Dendritic cell treated with granulocyte-macrophage colony-stimulating factor and Interleukin-4, amounts not matched to agents 40 ng/mL and 50 ng/mL, for 4 days (primary cell): ENCODE measurements at regions not wholly inside any gene's neighbourhood (a gene's known extent, or its start where the extent isn't known, plus 50 kb on each side); places are given as distances from the start of the nearest gene placed in this dataset.

ENCODE experiments used
- H3K27ac Mint-ChIP-seq: one replicate; pipeline ENCODE4 v1.8.0; 2022; ENCODE audit warnings: mild to moderate bottlenecking, mixed read lengths
- H3K27me3 Mint-ChIP-seq: one replicate; pipeline ENCODE4 v1.8.0; 2022; ENCODE audit warnings: mild to moderate bottlenecking, mixed read lengths
- H3K36me3 Mint-ChIP-seq: one replicate; pipeline ENCODE4 v1.8.0; 2022; ENCODE audit warnings: low read depth, mixed read lengths
- H3K4me1 Mint-ChIP-seq: one replicate; pipeline ENCODE4 v1.8.0; 2022; ENCODE audit warnings: low read depth, mixed read lengths
- H3K4me3 Mint-ChIP-seq: one replicate; pipeline ENCODE4 v1.8.0; 2022; ENCODE audit warnings: mild to moderate bottlenecking, moderate library complexity, mixed read lengths
- H3K9me3 Mint-ChIP-seq: one replicate; pipeline ENCODE4 v1.8.0; 2022; ENCODE audit warnings: mixed read lengths
- intact Hi-C: fragments of 100-400 bp; cut with micrococcal nuclease; formaldehyde crosslinking; loops from one replicate; pipeline ENCODE4 v1.15.0; 2022

DNA sequence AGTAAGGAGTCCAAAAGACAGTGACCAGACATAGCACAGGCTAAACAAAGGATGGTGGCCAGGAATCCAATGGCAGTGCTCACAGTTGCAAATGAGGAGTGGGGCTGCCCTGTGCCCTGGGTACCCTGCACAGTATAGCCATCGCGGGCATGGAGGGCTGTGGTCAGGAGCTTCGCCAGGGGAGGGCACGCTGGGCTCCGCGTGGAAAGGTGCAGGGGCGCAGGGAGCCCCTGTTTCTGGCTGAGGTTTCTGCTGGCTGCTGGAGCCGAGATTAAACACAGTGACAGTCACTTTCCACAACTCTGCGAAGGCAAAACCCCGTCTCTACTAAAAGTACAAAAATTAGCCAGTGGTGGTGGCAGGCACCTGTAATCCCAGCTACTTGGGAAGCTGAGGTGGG lies 194.7 kb downstream of the GALR1 start:
- no peaks in the 10 kb centered on the region for H3K36me3 Mint-ChIP-seq
- H3K27me3 Mint-ChIP-seq, result no peaks in the 10 kb centered on the region
- no peaks in the 10 kb centered on the region for H3K9me3 Mint-ChIP-seq
- H3K27ac Mint-ChIP-seq, result no peak overlapping the region
- intact Hi-C loops, result no loop called here
- no peak overlapping the region for H3K4me3 Mint-ChIP-seq
- no peaks in the 10 kb centered on the region for H3K4me1 Mint-ChIP-seq

DNA sequence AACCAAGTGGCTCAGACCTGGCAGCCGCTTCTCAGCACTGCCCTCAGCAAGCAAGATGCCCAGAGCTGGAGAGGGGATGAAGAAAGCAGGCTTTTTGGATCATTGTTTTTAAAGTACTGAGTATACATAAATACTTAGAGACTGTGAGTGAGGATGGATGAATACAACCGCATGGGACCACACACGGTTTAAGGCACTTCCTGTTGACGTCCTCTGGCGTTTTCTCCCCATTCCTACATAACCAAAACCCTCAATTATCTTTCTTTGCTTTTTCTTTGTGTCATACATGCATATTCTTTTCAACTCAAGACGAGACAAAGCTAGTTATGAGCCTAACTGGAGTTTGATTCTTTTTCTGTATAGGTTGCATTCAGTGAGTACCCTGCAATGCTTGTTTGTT lies 198.4 kb downstream of the GALR1 start:
- no peaks in the 10 kb centered on the region for H3K9me3 Mint-ChIP-seq
- H3K4me3 Mint-ChIP-seq, result no peak overlapping the region
- H3K27me3 Mint-ChIP-seq, result peaks cover 1% of the 10 kb centered on the region
- H3K4me1 Mint-ChIP-seq, result no peaks in the 10 kb centered on the region
- H3K36me3 Mint-ChIP-seq, result no peaks in the 10 kb centered on the region
- intact Hi-C loops, result no loop called here
- no peak overlapping the region for H3K27ac Mint-ChIP-seq

DNA sequence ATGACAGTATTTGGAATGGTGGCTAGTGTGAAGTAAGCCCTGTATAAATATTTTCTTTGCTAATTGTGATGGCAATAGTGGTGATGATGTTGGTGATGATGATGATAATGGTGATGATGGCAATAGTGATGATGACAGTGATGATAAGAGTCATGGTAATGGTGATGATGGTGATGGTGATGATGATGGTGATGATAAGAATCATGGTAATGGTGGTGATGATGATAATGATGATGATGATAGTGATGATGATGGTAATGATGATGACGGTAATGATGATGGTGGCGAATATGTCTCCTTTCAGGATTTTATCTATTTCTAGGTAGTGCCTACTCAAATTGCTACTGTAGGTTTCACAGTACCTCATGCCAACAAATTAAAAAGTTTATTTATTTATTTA lies 205.4 kb downstream of the GALR1 start:
- H3K4me1 Mint-ChIP-seq, result no peaks in the 10 kb centered on the region
- no peaks in the 10 kb centered on the region for H3K36me3 Mint-ChIP-seq
- peaks cover 1% of the 10 kb centered on the region for H3K27me3 Mint-ChIP-seq
- H3K27ac Mint-ChIP-seq, result no peak overlapping the region
- intact Hi-C loops, result no loop called here
- no peaks in the 10 kb centered on the region for H3K9me3 Mint-ChIP-seq
- H3K4me3 Mint-ChIP-seq, result no peak overlapping the region

GRCh38 chr18:77457681-77458080 lies 208.0 kb downstream of the GALR1 start:
- no peaks in the 10 kb centered on the region for H3K36me3 Mint-ChIP-seq
- H3K4me3 Mint-ChIP-seq, result no peak overlapping the region
- no peaks in the 10 kb centered on the region for H3K9me3 Mint-ChIP-seq
- H3K27ac Mint-ChIP-seq, result no peak overlapping the region
- H3K4me1 Mint-ChIP-seq, result no peaks in the 10 kb centered on the region
- no peaks in the 10 kb centered on the region for H3K27me3 Mint-ChIP-seq
- intact Hi-C loops, result no loop called here

DNA sequence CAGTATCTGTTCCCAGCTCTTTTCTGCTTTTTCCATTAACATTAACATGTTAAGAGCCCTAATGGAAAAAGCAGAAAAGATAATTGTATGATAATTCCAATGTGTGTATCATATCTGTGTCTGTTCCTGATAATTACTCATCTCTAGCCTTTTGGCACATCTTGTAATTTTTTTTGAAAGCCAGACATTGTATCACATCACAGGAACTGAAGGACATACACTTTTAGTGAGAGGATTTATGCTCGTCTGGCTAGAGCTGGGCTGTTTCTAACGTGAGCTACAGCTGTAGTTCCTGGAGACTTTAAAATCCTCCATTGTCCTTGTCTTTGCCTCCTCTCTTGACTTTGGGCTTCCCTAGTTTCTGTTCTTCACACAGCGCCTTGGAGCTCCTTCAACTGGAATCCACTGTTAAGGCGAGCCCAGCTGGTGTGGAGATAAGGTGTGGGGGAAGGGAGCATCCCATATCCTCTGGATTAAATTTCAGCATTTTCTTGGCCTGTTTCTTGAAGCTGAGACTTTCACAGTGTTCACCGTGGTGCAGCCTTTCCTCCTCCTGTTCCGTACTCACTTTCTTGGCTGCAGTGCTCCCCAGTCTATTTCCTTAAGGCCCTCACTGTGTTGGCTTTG lies 211.5 kb downstream of the GALR1 start:
- no peaks in the 10 kb centered on the region for H3K27me3 Mint-ChIP-seq
- H3K4me3 Mint-ChIP-seq, result no peak overlapping the region
- intact Hi-C loops, result no loop called here

DNA sequence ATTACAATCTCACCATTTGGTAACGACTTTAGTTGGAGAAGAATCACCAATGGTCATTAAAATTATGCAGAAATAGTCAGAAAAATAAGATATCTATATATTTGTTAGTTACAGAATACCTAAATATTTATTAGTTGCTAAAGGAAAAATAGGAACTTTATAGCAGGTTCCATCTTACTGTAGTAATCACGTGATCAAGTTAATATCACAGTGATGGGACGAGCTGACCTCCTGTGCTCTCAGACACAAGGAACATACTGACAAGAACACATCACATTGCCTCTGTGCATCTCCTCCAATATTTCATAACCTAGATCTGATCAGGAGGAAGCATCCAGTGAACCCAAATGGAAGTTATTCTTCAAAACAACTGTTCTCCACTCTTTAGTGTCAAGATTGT lies 215.3 kb downstream of the GALR1 start:
- Mint-ChIP-seq H3K27me3 (peaks cover 2% of the 10 kb centered on the region), H3K27ac (no peak overlapping the region), H3K4me1 (no peaks in the 10 kb centered on the region), H3K36me3 (no peaks in the 10 kb centered on the region), H3K4me3 (no peak overlapping the region), H3K9me3 (no peaks in the 10 kb centered on the region)
- intact Hi-C loops, result no loop called here

More for the DNA sequence above, 211.5 kb downstream of the GALR1 start:
- Mint-ChIP-seq H3K36me3 (no peaks in the 10 kb centered on the region), H3K4me1 (no peaks in the 10 kb centered on the region), H3K27ac (no peak overlapping the region), H3K9me3 (no peaks in the 10 kb centered on the region)

GRCh38 chr18:77466890-77467289 lies 217.2 kb downstream of the GALR1 start:
- intact Hi-C loops, result no loop called here
- H3K36me3 Mint-ChIP-seq, result no peaks in the 10 kb centered on the region

DNA sequence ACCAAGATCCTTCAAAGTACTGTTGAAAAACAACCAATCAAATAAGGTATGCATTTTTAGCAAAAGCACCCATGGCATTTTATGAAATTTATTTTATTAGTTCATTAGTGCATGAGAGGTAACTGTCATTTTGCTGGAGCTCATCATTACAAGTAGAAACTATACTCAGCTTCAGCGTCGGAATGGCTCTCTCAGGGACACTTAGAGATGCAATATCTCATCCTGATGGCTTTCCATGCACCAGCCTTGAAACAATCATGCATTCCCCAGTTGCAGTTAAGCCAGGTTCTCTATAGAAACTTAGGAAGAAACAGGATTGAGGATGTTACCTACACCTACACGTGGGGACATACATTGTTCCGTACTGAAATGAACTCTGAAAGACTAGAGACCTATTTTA lies 219.5 kb downstream of the GALR1 start:
- H3K27ac Mint-ChIP-seq, result no peak overlapping the region
- no peaks in the 10 kb centered on the region for H3K4me1 Mint-ChIP-seq
- no peak overlapping the region for H3K4me3 Mint-ChIP-seq
- peaks cover 2% of the 10 kb centered on the region for H3K27me3 Mint-ChIP-seq
- no peaks in the 10 kb centered on the region for H3K36me3 Mint-ChIP-seq
- no peaks in the 10 kb centered on the region for H3K9me3 Mint-ChIP-seq
- intact Hi-C loops, result no loop called here

More at GRCh38 chr18:77466890-77467289, 217.2 kb downstream of the GALR1 start:
- Mint-ChIP-seq H3K27ac (no peak overlapping the region), H3K4me1 (no peaks in the 10 kb centered on the region), H3K9me3 (no peaks in the 10 kb centered on the region), H3K4me3 (no peak overlapping the region), H3K27me3 (peaks cover 2% of the 10 kb centered on the region)

DNA sequence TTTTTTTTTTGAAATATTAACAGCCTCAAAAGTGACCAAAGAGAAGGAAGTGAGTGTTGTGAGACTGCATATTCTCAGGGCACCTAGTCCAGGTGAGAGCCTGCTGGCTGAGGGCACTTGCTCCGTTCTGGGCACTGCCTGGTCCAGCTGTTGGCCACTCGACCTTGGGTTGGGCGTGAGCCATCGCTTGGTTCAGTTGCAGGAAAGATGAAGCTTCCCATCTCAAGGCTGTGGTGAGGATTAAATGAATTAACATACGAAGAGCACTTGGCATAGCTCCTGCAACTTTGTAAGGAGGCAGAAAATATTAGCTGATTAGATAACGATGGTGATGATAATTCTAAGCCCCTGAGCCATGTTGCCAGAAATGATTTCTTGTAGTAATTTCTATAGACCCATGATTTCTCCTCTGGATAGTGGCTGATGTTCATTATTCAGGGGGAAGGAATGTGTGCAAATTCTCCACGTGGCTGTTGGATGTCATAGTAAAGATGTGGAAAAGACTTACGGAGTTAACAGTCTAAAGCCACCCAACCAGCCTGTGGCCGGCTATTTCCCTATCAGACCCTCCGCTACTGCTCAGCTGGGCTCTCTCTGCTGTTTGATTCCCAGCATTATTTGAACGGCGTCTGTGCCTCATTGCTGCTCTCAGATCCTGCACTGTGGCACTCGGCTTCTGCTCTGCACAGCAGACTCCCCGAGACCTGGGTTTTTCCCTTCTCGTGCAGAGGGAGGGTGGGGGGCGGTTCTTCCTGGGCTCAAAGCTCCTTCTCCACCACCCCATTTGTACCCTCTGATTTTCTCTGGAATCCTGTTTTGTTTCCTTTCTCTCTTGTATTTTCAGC lies 221.1 kb downstream of the GALR1 start:
- Mint-ChIP-seq H3K36me3 (no peaks in the 10 kb centered on the region), H3K4me3 (no peak overlapping the region), H3K27me3 (peaks cover 5% of the 10 kb centered on the region), H3K9me3 (no peaks in the 10 kb centered on the region), H3K27ac (no peak overlapping the region), H3K4me1 (no peaks in the 10 kb centered on the region)
- intact Hi-C loops, result no loop called here

DNA sequence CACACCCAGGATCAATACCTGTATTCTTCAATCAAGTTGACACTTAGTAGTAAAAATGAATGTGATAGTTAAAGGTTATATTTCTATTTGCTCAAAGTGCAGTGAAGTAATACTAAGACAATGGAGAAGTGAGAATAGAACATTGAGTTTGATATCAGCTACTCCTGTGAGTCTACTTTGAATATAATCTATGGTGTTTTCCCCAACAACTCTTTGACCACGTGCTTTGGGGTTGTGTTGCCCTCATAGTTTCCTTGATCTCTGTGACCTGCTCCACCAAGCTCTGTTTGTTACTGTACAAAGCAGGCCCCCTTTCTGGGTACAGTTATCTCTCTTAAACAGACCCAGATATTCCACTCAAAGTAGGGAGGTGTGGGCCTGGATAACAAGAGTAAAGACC lies 222.9 kb downstream of the GALR1 start:
- no peaks in the 10 kb centered on the region for H3K36me3 Mint-ChIP-seq
- no peaks in the 10 kb centered on the region for H3K4me1 Mint-ChIP-seq
- H3K27me3 Mint-ChIP-seq, result peaks cover 3% of the 10 kb centered on the region
- intact Hi-C loops, result no loop called here
- no peak overlapping the region for H3K4me3 Mint-ChIP-seq
- H3K27ac Mint-ChIP-seq, result no peak overlapping the region
- H3K9me3 Mint-ChIP-seq, result no peaks in the 10 kb centered on the region

DNA sequence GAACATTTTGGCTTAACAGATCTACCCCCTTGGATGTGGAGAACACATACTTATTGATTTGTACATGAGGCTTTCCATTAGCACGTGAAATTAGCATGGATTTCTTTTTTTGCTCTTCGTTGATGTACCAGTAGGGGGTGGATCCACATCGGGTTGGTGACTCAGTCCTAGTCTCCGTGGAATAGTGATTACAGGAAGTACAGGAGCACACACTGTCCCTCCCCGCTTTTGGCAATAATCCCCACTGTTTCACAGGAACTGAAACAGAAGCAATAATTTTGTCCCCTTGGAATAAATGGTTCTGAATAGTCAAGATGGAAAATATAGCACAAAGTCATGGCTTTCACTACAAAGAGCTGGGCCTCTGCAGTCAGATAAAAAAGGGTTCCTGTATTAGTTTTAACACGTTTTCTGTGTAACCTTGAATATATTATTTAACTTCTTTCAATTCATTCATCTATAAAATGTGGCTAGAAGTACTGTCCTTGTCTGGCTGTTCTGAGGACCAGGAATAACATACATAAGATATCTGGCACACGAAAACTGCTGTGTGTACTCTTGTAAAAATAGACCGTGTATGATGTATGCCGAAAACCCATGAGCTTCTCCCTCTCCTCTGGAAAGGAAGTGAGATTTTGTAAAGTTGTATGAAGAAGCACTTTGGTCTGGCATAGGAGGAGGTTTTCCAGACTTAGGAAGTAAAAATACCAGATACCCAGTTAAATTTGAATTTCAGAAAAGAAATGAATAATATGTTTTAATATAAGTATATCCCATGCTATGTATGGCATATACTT lies 229.2 kb downstream of the GALR1 start:
- Mint-ChIP-seq H3K27me3 (peaks cover 5% of the 10 kb centered on the region), H3K4me1 (peaks cover 5% of the 10 kb centered on the region), H3K9me3 (no peaks in the 10 kb centered on the region), H3K27ac (no peak overlapping the region), H3K36me3 (no peaks in the 10 kb centered on the region), H3K4me3 (no peak overlapping the region)
- intact Hi-C loops, result no loop called here

DNA sequence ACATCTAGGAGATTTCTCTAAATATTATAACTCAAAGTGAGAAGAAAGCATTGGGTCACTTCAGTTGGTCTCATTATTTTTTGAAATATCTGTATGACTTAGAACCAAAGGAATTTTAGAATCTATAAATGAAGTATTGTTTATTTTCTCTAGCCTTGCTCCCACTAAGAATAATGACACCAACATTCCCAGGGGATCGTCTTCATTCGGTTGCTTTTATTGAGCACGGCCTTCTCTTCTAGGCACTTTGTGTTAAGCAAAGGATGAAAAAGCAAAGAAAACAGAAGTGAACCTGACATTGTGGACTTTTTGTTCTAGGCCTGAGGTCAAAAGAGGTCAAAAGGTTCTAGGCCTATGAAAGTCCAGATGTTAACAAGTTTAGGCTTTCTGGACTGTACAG lies 231.9 kb downstream of the GALR1 start:
- Mint-ChIP-seq H3K27ac (no peak overlapping the region), H3K9me3 (no peaks in the 10 kb centered on the region), H3K4me3 (no peak overlapping the region), H3K4me1 (peaks cover 5% of the 10 kb centered on the region), H3K36me3 (no peaks in the 10 kb centered on the region), H3K27me3 (peaks cover 2% of the 10 kb centered on the region)
- intact Hi-C loops, result no loop called here

DNA sequence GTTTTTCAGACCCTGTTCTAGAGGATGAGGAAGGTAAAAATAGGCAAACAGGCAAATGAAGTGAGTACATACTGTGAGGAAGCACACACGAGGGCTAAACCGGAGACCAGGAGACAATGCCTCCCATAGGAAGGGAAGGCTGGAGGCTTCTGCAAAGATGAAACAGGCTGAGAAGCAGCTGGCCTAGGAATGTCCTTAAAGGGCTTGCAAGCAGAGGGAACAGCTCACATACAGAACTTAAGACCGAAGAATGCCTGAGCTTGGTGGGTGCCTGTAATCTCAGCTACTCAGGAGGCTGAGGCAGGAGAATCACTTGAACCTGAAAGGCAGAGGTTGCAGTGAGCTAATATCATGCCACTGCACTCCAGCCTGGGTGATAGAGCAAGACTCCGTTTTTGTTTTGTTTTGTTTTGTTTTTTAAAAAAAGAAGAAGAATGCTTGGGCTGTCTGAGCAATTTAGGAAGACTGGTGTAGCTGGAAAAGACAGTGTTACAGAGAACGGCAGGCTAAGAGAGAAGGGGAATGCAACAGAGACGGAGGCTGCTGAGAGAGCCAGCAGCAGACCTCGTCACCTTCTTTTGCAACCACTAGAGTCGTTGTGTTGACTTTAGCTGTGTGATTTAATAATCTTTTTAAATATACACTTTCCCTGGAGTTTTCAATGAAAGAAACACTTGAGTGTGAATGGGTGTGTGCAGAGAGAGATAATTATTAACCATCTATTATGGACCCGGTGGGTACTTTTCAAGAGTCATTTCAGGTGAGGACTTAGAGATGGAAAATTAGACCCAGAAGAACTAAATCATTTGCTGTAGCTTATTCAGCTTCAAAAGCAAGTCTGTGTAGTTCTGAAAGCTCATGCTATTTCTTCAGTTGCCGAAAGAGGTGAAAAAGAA lies 232.8 kb downstream of the GALR1 start:
- intact Hi-C loops, result no loop called here
- peaks cover 5% of the 10 kb centered on the region for H3K4me1 Mint-ChIP-seq
- no peak overlapping the region for H3K4me3 Mint-ChIP-seq
- peaks cover 2% of the 10 kb centered on the region for H3K27me3 Mint-ChIP-seq
- no peak overlapping the region for H3K27ac Mint-ChIP-seq
- H3K9me3 Mint-ChIP-seq, result no peaks in the 10 kb centered on the region
- no peaks in the 10 kb centered on the region for H3K36me3 Mint-ChIP-seq
